ENCODE measurements at regions not wholly inside any gene's neighbourhood (a gene's known extent, or its start where the extent isn't known, plus 50 kb on each side); places are given as distances from the start of the nearest gene placed in this dataset.
"Not testable (repeated sequence)": the region's sequence is repeated elsewhere in the genome, so short reads cannot be mapped to it uniquely, and the experiment has no call there.

DNA sequence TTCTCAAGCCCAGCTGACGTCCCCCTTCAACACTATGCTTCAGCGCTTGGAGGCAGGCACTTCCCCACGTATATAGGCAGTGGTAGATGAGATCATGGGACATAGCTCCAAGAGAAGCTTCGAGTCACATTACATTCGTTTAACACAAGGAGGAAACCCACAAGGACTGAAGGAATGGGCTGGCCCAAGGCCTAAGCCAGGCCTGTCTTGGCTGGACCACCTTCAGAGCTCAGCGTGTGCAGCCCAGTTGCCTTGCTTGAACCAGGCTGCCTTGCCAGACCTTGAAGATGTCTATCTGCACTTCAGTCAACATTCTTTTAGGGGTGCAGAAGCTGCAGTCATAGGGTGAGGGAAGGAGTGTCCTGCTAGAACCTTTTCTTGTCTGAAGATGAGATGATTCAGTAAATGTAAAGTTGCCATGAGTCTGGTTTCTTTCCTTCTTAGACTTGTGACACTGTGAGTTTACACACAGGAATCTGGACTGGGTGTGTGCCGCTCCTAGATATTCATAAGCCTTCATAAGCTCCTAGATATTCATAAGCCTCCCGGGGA lies 144.1 kb upstream of the RBPJ start:
- DNase-seq (ENCODE audit: low read depth): no peak
- in situ Hi-C loops (cut with HindIII; ENCODE audit: low pct_unique_long_range_greater_than_20kb, low sequenced_read_pairs): no loop called here

DNA sequence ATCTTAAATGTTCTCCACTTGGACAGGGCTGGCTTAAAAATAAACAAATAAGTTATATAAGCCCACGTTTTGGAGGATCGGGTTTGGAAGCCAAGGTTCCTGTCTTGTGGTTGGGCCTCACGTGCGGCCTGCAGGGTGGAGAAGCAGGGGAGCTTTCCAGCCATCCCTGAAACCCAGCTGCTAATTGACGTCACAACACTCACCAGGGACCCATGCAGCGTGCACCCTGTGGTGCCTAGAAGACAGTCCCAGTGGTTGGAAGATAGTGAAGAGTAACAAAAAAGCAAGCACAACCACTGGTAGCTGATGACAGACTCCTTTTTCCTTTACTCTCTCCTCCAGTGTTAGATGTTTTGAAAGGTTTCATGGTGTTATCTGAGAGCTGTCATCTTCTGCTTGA lies 142.0 kb upstream of the RBPJ start:
- in situ Hi-C loops (cut with HindIII; ENCODE audit: low pct_unique_long_range_greater_than_20kb, low sequenced_read_pairs): no loop called here
- DNase-seq (ENCODE audit: low read depth): no peak

DNA sequence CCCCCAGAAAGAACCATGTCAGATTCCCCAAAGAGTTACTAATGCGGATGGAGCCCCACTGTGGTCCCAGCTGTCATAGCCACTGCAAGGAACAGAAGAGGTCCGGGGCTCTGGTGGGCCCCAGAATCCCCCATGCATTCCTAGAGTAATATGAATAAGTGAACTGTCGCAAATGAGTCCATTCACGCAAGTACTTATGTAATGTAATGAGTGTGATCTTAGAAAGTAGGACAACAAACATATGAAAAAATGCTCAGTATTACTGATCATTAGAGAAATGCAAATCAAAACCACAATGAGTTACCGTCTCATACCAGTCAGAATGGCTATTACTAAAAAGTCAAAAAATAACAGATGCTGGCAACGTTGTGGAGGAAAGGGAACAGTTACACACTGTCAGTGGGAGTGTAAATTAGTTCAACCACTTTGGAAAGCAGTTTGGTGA lies 141.5 kb upstream of the RBPJ start:
- DNase-seq (ENCODE audit: low read depth): no peak
- in situ Hi-C loops (cut with HindIII; ENCODE audit: low pct_unique_long_range_greater_than_20kb, low sequenced_read_pairs): no loop called here

DNA sequence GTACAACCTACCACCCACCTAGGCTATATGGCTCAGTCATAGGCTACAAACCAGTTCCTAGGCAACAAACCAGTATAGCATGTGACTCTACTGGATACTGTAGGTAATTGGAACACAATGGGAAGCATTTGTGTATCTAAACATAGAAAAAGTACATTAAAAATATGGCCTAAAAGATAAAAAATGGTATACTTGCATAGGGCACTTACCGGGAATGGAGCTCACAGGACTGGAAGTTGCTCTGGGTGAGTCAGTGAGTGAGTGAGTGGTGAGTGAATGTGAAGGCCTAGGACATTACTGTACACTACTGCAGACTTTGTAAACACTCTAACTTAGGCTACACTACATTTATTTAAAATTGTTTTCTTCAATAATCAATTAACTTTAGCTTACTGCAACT lies 139.2 kb upstream of the RBPJ start:
- in situ Hi-C loops (cut with HindIII; ENCODE audit: low pct_unique_long_range_greater_than_20kb, low sequenced_read_pairs): no loop called here
- no peak for DNase-seq (ENCODE audit: low read depth)

DNA sequence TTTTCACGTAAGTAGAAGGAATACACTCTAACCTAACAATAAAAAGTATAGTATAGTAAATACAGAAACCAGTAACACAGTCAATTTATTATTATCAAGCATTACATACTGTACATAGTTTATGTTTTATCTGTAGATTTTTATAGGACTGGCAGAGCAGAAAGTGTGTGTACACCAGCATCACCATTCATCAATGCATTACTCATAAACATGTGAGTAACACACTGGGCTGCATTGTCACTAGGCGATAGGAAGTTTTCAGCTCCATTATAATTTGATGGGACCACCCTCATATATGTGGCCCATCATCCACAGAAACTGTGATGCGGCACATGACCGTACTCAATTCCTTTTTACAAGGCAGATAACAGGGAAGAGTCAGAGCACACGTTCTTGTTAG lies 137.8 kb upstream of the RBPJ start:
- no peak for DNase-seq (ENCODE audit: low read depth)

DNA sequence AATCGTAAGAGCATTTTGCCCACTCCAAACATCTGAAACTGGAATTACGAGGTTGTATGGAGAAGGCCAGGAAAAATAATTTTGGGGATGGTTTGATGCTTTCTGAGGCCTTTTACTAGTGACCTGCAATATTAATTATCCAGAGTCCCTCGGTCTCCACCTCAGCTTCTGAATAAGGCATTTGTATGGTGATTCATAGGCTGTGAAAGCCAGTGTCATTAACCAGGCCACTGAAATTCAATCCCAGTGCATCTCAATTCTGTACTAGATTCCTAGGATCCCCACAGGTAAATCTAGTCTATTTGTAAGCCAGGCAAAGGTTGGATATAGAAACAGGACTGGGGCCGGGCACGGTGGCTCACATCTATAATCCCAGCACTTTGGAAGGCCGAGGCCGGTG lies 135.4 kb upstream of the RBPJ start:
- no peak for DNase-seq (ENCODE audit: low read depth)
- in situ Hi-C loops (cut with HindIII; ENCODE audit: low pct_unique_long_range_greater_than_20kb, low sequenced_read_pairs): no loop called here

More for the DNA sequence above, 137.8 kb upstream of the RBPJ start:
- in situ Hi-C loops (cut with HindIII; ENCODE audit: low pct_unique_long_range_greater_than_20kb, low sequenced_read_pairs): no loop called here

DNA sequence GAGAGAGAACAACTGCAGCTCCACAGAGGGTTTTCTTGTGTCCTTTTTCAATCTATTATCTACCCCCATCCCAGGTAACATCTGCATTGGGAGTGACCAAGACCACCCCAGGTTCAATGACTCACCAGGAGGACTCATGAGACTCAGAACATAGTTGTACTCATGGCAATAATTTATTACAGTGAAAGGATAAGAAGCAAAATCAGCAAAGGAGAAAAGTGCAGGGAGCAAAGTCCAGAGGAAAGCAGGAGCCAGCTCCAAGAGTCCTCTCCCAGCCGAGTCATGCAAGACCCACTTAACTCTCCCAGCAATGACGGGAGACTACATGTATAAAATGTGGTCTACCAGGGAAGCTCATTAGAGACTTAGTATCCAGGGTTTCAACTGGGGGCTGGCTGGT lies 129.5 kb upstream of the RBPJ start:
- DNase-seq (ENCODE audit: low read depth): peak; percentile 45
- in situ Hi-C loops (cut with HindIII; ENCODE audit: low pct_unique_long_range_greater_than_20kb, low sequenced_read_pairs): no loop called here

DNA sequence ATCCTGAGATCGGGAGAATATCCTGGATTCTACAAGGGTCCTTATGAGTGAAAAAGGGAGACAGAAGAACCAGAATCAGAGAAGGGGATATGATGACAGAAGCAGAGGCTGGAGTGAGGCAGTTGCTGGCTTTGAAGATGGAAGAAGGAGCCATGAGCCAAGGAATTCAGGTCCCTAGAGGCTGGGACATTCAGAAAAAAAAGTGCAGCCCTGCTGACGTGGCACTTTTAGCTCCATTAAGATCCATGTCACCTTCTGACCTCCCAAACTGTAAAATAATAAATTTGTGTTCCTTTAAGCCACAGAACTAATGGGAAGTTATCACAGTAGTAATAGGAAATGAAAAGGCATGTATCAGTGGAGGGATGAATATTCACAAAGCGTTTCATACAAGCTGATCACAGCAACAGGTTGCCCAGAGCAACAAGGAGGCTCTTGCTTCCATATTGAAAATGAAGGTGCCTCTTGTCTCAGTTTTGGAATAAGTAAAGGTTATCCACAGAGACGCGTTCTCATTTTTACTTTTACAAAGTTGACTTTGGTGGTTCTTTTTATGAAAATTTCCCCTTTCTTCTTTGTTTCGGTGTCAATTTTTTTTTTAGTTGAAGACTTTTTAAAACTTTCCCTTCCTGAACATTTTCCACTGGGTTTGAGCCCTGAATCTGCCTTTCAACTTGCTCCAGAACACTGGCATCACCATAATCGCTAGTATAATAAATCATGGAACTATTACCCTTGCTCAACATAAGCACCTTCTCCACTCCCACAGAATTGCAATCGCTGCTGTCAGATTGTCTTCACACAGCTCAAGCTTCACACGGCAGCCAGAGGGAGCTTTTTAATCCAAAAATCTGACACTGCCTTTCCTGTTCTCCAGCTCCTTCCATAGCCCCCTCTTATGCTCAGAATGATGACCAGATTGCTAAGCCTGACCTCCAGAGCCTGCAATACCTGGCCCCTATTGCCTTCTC lies 127.6 kb upstream of the RBPJ start:
- in situ Hi-C loops (cut with HindIII; ENCODE audit: low pct_unique_long_range_greater_than_20kb, low sequenced_read_pairs): no loop called here
- DNase-seq (ENCODE audit: low read depth): no peak

DNA sequence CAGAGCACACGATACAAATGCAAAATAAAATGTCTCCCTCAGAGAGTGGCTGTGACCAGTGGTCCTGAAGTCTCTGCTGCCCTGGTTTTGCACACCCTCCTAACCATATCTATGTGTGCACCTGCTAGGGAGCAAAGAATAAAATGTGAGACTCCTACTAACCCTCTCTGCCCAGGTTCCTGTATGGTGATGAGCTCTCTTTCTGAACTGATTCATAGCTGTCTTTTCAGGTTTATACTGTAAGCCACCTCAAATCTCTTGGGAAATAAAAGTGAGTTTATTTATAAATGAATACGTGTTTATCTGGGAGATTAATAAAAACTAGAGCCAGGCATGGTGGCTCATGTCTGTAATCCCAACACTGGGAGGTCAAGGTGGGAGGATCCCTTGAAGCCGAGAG lies 126.0 kb upstream of the RBPJ start:
- in situ Hi-C loops (cut with HindIII; ENCODE audit: low pct_unique_long_range_greater_than_20kb, low sequenced_read_pairs): no loop called here
- DNase-seq (ENCODE audit: low read depth): no peak

DNA sequence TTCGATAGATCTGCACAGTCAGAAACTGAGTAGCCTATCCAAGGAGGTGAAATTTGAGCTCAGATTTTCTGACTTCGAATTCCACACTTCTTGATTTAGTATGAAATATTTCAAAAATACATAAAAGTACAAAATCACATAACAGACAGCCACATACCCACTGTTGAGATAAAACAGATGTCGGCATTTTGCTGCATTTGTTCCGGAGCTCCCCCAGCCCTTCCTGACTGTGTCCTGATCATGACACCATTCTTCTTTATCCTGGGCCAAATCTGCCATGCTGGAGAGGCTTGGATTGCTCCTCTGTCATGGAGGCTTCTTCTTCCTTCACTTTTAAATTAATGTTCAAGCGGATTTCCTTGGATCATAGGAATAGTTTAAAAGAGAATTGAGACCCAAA lies 124.2 kb upstream of the RBPJ start:
- no peak for DNase-seq (ENCODE audit: low read depth)
- in situ Hi-C loops (cut with HindIII; ENCODE audit: low pct_unique_long_range_greater_than_20kb, low sequenced_read_pairs): no loop called here

DNA sequence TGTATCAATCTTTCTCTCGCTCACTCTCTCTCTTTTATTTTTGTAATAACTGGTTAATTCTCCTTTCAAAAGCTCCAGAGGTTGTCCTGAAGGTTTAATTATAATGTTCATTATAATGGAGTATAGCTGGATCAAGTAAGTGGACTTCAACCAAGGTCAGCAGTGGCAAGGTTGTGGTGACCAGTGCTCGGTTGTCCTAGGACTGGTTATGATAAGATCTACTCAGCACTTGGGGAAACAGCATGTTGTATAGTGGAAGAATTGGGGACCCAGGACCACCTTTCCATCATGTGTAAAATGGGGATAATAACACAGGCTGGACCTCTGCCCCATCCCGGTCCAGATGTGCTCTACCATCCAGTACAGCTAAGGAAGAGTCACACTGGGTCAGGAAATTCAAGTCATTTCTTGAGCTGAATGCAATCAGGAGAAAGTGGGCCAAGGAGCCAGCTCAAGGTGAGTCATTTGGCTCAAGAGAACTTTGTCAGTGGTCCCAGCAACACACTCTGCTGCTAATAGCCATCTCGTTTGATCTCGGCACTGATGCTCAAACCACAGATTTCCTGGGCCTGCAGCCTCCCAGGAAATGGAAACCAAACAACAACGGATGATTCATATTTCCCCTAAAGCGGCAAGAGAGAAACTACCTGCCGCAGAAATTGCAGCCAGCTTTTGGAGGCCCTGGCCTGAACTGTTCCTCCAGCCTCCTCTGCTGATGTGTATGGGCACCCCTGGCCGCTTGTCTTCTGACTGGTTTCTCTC lies 123.6 kb upstream of the RBPJ start:
- in situ Hi-C loops (cut with HindIII; ENCODE audit: low pct_unique_long_range_greater_than_20kb, low sequenced_read_pairs): no loop called here
- peak; percentile 8 for DNase-seq (ENCODE audit: low read depth)

DNA sequence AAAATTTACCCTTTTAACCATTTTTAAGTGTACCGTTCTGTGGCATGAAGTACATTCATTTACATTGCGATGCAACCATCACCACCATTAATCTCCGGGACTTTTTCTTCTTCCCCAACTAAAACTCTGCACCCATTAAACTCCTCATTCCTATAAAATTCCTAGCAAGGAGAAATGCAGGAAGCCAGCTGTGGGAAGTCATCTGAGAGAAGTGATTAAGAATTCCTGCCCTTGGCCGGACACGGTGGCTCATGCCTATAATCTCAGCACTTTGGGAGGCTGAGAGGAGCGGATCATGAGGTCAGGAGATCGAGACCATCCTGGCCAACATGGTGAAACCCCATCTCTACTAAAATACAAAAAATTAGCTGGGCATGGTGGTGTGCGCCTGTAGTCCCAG lies 121.9 kb upstream of the RBPJ start:
- DNase-seq (ENCODE audit: low read depth); in situ Hi-C loops (cut with HindIII; ENCODE audit: low pct_unique_long_range_greater_than_20kb, low sequenced_read_pairs): not testable (repeated sequence)

DNA sequence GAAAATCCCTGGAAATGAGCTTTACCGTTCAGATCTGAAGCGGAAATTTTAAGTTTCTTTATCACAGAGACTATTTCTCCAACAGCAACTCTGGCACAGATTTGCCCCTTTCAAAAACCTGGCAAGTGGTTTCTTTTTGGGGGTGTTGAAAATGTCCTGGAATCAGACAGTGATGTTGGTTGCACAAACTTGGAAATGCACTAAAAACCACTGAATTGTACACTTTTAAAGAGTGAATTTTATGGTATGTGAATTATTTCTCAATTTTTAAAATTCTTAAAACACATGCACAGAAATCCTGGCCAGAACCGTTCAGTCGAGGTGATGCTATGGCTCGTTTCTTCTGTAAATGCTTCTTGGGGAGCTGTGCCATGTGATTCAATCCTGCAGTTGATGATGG lies 121.2 kb upstream of the RBPJ start:
- in situ Hi-C loops (cut with HindIII; ENCODE audit: low pct_unique_long_range_greater_than_20kb, low sequenced_read_pairs): no loop called here
- no peak for DNase-seq (ENCODE audit: low read depth)

DNA sequence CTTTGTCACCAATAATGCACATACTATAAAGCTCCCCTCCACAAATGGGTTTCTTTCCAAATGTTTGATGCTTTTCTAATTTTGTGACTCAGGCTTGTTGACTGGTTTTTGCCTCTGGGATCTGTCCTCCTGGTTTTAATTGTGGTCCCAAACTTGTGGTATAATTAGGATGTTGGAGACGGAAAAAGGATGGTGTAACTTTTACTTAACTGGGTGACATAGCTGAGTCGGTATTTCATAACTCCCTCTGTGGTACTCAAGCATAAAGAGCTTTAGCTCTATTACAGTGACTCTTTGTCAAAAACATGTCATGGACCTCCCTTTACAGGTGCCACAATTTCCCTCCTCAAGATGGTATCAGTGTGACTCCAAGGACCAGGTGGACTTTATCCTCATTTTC lies 119.7 kb upstream of the RBPJ start:
- DNase-seq (ENCODE audit: low read depth): no peak
- in situ Hi-C loops (cut with HindIII; ENCODE audit: low pct_unique_long_range_greater_than_20kb, low sequenced_read_pairs): no loop called here

DNA sequence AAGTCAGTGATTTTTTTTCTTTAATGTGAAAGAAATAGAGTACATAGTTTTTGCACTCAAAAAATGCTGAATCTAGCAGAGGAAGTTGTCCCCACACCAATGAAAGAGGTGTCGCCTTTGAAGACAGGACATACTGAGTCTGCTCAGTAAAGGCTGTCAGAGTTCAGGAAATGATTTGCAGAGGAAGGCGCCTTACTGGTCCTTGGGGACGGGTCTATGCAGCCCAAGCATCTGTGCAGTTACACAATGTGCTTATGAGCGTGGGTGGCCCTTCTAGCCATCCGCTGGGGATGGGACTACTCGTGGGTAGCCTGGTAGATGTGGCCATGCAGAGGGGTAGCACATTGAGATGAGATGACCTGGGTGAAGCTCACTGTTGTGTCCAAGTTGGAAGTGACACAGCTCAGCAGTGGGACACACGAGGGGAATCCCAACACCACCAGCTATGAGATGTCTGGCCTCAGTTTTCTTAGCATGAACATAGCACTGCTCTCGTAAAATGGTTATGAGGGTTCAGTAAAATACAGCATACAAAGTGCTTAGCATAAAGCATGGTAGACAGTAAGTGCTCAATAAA lies 116.5 kb upstream of the RBPJ start:
- in situ Hi-C loops (cut with HindIII; ENCODE audit: low pct_unique_long_range_greater_than_20kb, low sequenced_read_pairs): no loop called here
- no peak for DNase-seq (ENCODE audit: low read depth)

DNA sequence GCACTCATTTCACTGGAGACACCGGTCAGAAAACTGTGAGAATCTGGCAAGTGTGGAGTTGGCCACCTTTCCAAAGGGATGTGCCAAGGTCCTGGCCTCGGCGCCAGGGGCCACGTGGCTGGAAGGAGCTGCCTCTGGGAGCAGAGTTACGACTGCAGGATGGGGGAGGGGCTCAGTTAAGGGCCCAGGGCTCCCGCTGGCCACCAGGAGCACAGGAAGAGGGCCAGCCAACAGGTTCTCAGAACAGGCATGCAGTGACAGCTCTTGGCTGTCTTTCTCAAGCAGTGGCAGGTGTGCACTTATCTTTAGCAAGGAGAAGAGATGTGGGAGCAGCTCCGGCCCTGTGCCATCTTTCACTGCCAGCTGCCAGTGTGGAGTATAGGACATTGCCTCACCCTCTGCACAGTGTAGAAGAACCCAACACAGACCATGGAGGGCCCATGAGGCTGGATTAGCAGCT lies 115.9 kb upstream of the RBPJ start:
- DNase-seq (ENCODE audit: low read depth): no peak
- in situ Hi-C loops (cut with HindIII; ENCODE audit: low pct_unique_long_range_greater_than_20kb, low sequenced_read_pairs): no loop called here

DNA sequence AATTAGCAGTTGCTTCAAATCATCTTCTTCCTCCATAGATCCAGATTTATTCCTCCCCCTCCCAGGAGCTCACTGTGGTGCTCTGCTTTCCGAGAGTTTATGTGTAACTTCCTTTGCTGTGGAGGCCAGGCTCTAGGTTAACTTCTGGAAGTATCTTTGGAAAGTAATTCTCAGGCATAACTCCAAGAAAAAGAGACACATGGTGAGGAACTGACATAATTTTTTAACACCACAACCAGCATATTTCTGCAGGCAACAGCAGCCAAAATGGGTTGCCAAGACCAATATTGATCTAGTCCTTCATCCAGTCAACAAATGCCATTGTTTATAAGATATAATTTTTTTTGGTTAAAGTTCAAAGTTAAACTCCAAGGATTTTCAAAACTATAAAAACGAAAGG lies 114.5 kb upstream of the RBPJ start:
- in situ Hi-C loops (cut with HindIII; ENCODE audit: low pct_unique_long_range_greater_than_20kb, low sequenced_read_pairs): no loop called here
- no peak for DNase-seq (ENCODE audit: low read depth)

DNA sequence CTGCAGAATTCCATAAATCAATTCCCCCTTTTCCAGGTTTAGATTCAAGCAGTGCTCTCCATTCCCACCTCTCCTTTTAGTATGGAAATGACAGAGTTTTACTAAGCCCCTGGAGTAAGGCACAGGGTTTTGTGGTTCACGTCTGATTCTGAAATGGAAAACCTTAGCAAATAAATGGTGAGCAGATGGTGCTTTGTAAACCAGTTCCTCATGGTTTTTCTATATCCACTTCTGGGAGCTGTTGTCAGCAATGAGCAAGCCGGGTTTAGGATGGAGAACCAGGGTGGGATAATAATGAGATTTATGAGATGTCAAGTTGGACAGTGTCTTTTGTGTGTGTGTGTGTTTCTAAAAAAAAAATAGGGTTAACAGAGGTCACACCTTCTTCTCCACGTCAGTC lies 113.8 kb upstream of the RBPJ start:
- in situ Hi-C loops (cut with HindIII; ENCODE audit: low pct_unique_long_range_greater_than_20kb, low sequenced_read_pairs): no loop called here
- no peak for DNase-seq (ENCODE audit: low read depth)

DNA sequence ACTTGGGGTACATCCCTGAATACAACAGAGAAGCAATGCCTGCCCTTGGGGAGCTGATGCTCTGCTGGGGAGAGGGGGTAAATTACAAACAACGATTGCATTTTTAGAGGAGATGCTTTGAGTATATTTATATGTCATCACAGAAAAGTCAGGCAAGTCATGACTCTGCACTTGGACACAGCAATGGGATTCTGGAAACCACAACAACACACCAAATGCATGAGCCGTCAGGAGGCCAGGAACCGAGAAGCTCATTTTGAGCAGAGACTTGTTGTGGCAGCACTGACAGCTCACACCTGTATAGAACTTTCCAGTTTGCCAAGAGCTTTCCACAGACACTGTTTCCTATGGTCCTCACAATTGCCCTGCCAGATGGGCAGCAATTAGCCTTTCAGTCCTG lies 113.2 kb upstream of the RBPJ start:
- in situ Hi-C loops (cut with HindIII; ENCODE audit: low pct_unique_long_range_greater_than_20kb, low sequenced_read_pairs): no loop called here
- no peak for DNase-seq (ENCODE audit: low read depth)

Data from Caki2 (cell line).